ENCODE measurements at regions not wholly inside any gene's neighbourhood (a gene's known extent, or its start where the extent isn't known, plus 50 kb on each side); places are given as distances from the start of the nearest gene placed in this dataset.

- Histone ChIP-seq H3K4me3 (ENCODE audit: low read depth, low read length) (no peak overlapping the region), H3K27ac (ENCODE audit: low read depth) (no peak overlapping the region), H3K4me1 (ENCODE audit: insufficient read depth) (no peaks in the 10 kb centered on the region), H3K36me3 (ENCODE audit: insufficient read depth) (no peaks in the 10 kb centered on the region)
- no peak for DNase-seq (ENCODE audit: extremely low spot score)
- WGBS: 85% methylated on average over 2 of the region's 2 CpGs
Measured at GRCh38 chr4:110289601-110290100, 91.2 kb upstream of the ELOVL6 start.

DNA sequence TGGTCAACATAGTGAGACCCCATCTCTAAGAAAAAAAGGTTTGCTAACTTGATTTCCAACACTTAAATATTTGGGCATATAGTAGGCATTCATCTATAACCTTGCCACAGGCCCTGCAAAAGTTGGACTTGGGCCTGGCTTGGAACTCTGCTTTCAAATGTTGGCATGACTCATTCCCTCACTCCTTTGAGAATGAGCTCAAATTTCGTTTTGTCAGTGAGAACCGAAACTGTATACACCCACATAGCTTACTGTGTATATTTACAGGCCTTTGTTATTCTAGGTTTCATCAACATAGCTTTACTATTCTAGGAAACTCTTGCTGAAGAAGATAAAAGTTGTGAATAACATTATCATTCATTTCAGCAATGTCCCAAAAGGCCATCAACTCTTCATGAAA, 88.7 kb upstream of the ELOVL6 start:
- no peak for DNase-seq (ENCODE audit: extremely low spot score)
- Histone ChIP-seq H3K4me3 (ENCODE audit: low read depth, low read length) (no peak overlapping the region), H3K36me3 (ENCODE audit: insufficient read depth) (no peaks in the 10 kb centered on the region), H3K27ac (ENCODE audit: low read depth) (no peak overlapping the region), H3K4me1 (ENCODE audit: insufficient read depth) (no peaks in the 10 kb centered on the region)
- WGBS: 26% methylated on average over 2 of the region's 2 CpGs

DNA sequence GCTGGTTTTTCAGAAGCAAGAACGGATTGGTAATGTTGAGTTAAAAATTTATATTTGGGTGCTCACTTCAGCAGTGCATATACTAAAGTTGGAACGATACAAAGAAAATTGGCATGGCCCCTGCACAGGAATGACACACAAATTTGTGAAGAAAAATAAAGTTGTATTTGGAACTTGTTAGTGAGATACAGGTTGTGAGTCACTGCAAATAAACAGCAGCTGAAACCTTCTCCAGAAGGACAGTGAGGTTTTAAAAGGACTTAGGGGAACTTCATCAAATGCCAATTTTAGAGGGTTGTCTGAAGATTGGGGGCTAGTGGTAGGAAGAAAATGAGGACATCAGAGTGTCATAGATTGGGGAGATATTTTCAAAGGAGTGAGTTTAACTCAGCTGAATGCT, 79.7 kb upstream of the ELOVL6 start:
- H3K4me3 ChIP-seq (ENCODE audit: low read depth, low read length): no peak overlapping the region
- H3K36me3 ChIP-seq (ENCODE audit: insufficient read depth): no peaks in the 10 kb centered on the region
- H3K4me1 ChIP-seq (ENCODE audit: insufficient read depth): no peaks in the 10 kb centered on the region
- no peak for DNase-seq (ENCODE audit: extremely low spot score)
- WGBS: 73% methylated on average over 2 of the region's 2 CpGs
- H3K27ac ChIP-seq (ENCODE audit: low read depth): no peak overlapping the region

DNA sequence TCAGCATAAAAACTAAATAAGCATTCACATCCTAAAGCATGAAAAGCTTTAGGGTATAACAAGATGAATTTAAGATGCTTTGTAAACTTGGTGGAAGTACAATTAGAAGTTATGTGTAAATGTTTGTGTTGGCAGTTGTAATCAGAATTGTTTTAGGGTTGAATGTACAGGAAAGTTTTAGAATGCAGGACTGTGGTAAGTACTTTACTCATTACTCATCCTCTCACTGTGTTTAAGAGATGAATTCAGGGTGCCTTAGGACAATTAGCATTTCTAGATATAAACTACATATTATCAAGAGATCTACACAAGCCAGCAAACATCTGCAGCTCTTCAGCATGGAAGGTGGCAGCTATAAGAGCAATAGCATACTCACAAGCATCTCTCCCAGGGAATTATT, 77.5 kb upstream of the ELOVL6 start:
- Histone ChIP-seq H3K27ac (ENCODE audit: low read depth) (no peak overlapping the region), H3K4me3 (ENCODE audit: low read depth, low read length) (no peak overlapping the region), H3K36me3 (ENCODE audit: insufficient read depth) (no peaks in the 10 kb centered on the region), H3K4me1 (ENCODE audit: insufficient read depth) (no peaks in the 10 kb centered on the region)
- DNase-seq (ENCODE audit: extremely low spot score): no peak

- Histone ChIP-seq H3K4me3 (ENCODE audit: low read depth, low read length) (no peak overlapping the region), H3K36me3 (ENCODE audit: insufficient read depth) (no peaks in the 10 kb centered on the region), H3K4me1 (ENCODE audit: insufficient read depth) (no peaks in the 10 kb centered on the region), H3K27ac (ENCODE audit: low read depth) (no peak overlapping the region)
- WGBS: 69% methylated on average over 4 of the region's 4 CpGs
- DNase-seq (ENCODE audit: extremely low spot score): no peak
Measured at GRCh38 chr4:110271986-110272385, 73.6 kb upstream of the ELOVL6 start.

DNA sequence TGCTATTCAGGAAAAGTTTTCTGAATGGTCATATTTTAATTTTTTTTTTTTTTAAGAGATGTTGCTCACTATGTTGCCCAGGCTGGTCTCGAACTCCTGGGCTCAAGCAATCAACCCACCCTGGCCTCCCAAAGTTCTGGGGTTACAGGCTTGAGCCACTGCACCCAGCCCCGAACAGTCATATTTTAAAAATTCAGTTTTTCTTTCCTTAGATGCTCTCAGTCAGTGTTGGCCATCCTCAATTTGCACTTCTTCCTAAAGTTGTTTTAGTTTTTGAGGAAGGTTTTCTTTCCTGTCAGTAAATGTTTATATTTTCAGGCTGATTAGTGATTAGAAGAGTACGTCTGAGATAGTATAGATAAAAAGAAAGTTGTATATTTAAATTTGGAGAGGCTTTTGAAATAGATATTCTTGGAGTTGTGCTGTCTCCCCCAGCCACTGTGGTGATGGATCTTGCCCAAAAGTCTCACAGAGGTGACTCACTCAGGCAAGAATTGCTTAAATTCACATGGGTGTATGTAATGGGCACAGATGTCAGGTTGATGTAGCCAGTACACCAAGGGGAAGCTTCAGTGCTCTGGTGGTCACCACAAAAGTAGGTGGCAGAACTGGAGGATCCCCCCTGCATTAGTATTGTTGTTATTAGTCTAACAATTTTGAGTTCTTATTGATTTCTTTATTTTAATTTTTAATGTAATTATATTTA, 72.2 kb upstream of the ELOVL6 start:
- no peaks in the 10 kb centered on the region for H3K36me3 ChIP-seq (ENCODE audit: insufficient read depth)
- H3K4me1 ChIP-seq (ENCODE audit: insufficient read depth): no peaks in the 10 kb centered on the region
- WGBS: 45% methylated on average over 3 of the region's 3 CpGs
- no peak for DNase-seq (ENCODE audit: extremely low spot score)
- H3K27ac ChIP-seq (ENCODE audit: low read depth): no peak overlapping the region
- H3K4me3 ChIP-seq (ENCODE audit: low read depth, low read length): no peak overlapping the region

GRCh38 chr4:110268790-110269189, 70.4 kb upstream of the ELOVL6 start:
- Histone ChIP-seq H3K4me1 (ENCODE audit: insufficient read depth) (no peaks in the 10 kb centered on the region), H3K4me3 (ENCODE audit: low read depth, low read length) (no peak overlapping the region), H3K27ac (ENCODE audit: low read depth) (no peak overlapping the region), H3K36me3 (ENCODE audit: insufficient read depth) (no peaks in the 10 kb centered on the region)
- WGBS: 96% methylated on average over 5 of the region's 5 CpGs
- no peak for DNase-seq (ENCODE audit: extremely low spot score)

DNA sequence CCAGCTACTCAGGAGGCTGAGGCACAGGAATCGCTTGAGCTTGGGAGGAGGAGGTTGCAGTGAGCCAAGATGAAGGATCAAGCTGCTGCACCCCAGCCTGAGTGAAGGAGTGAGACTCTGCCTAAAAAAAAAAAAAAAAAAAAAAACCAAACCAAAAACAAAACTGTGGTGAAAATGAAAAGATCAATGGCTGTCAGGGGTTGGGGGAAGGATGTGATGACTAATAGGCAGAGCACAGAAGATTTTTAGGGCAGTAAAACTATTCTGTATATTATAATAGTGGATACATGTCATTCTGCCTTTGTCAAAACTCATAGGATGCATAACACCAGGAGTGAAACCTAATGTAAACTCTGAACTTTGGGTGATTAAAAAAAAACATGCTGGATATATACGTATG, 69.9 kb upstream of the ELOVL6 start:
- 82% methylated on average over 2 of the region's 2 CpGs for WGBS

GRCh38 chr4:110266136-110266535, 67.7 kb upstream of the ELOVL6 start:
- H3K4me3 ChIP-seq (ENCODE audit: low read depth, low read length): no peak overlapping the region
- H3K27ac ChIP-seq (ENCODE audit: low read depth): no peak overlapping the region
- 94% methylated on average over 1 of the region's 1 CpG for WGBS
- no peak for DNase-seq (ENCODE audit: extremely low spot score)
- H3K36me3 ChIP-seq (ENCODE audit: insufficient read depth): no peaks in the 10 kb centered on the region
- no peaks in the 10 kb centered on the region for H3K4me1 ChIP-seq (ENCODE audit: insufficient read depth)

More for the DNA sequence above, 69.9 kb upstream of the ELOVL6 start:
- Histone ChIP-seq H3K36me3 (ENCODE audit: insufficient read depth) (no peaks in the 10 kb centered on the region), H3K4me1 (ENCODE audit: insufficient read depth) (no peaks in the 10 kb centered on the region), H3K27ac (ENCODE audit: low read depth) (no peak overlapping the region), H3K4me3 (ENCODE audit: low read depth, low read length) (no peak overlapping the region)
- DNase-seq (ENCODE audit: extremely low spot score): no peak

GRCh38 chr4:110265001-110265400, 66.6 kb upstream of the ELOVL6 start:
- Histone ChIP-seq H3K4me3 (ENCODE audit: low read depth, low read length) (no peak overlapping the region), H3K36me3 (ENCODE audit: insufficient read depth) (no peaks in the 10 kb centered on the region), H3K4me1 (ENCODE audit: insufficient read depth) (no peaks in the 10 kb centered on the region), H3K27ac (ENCODE audit: low read depth) (no peak overlapping the region)
- 88% methylated on average over 5 of the region's 5 CpGs for WGBS
- no peak for DNase-seq (ENCODE audit: extremely low spot score)

- H3K4me1 ChIP-seq (ENCODE audit: insufficient read depth): no peaks in the 10 kb centered on the region
- H3K27ac ChIP-seq (ENCODE audit: low read depth): no peak overlapping the region
- H3K4me3 ChIP-seq (ENCODE audit: low read depth, low read length): no peak overlapping the region
- no peak for DNase-seq (ENCODE audit: extremely low spot score)
- 54% methylated on average over 4 of the region's 4 CpGs for WGBS
- no peaks in the 10 kb centered on the region for H3K36me3 ChIP-seq (ENCODE audit: insufficient read depth)
Measured at GRCh38 chr4:110260299-110260698, 61.9 kb upstream of the ELOVL6 start.

DNA sequence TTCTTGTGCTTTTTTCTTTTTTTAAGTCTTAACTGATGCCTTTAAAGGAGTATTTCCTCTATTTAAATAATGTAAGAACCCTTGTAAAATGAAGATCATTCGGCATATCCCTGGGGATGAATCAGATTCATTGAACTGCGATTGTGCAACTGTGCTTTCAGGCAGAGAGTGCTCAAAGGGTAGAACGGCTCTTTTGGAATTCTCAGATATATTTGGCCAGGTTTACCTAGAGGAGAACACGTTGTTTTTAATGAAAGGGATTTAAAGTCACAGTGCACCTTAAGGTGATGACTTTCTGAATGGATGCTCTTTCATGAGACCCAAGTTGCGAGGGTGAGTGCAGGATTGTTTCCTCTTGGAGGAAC, 51.6 kb upstream of the ELOVL6 start:
- no peak for DNase-seq (ENCODE audit: extremely low spot score)
- Histone ChIP-seq H3K4me1 (ENCODE audit: insufficient read depth) (no peaks in the 10 kb centered on the region), H3K4me3 (ENCODE audit: low read depth, low read length) (no peak overlapping the region), H3K27ac (ENCODE audit: low read depth) (no peak overlapping the region), H3K36me3 (ENCODE audit: insufficient read depth) (no peaks in the 10 kb centered on the region)
- 71% methylated on average over 5 of the region's 5 CpGs for WGBS

GRCh38 chr4:110248831-110249253, 50.4 kb upstream of the ELOVL6 start:
- Histone ChIP-seq H3K36me3 (ENCODE audit: insufficient read depth) (no peaks in the 10 kb centered on the region), H3K27ac (ENCODE audit: low read depth) (no peak overlapping the region), H3K4me3 (ENCODE audit: low read depth, low read length) (no peak overlapping the region), H3K4me1 (ENCODE audit: insufficient read depth) (no peaks in the 10 kb centered on the region)
- DNase-seq (ENCODE audit: extremely low spot score): no peak
- 53% methylated on average over 5 of the region's 5 CpGs for WGBS

Data from urinary bladder (tissue), 3 donors.